Gastroesophageal sphincter (tissue), 4 donors: ENCODE measurements at regions not wholly inside any gene's neighbourhood (a gene's known extent, or its start where the extent isn't known, plus 50 kb on each side); places are given as distances from the start of the nearest gene placed in this dataset.

Experiments
- ATAC-seq: fragments of 150-250 bp; one replicate; pipeline ENCODE4 v1.9.1; 2016; ENCODE audit warnings: mild to moderate bottlenecking, moderate library complexity
- H3K27ac ChIP-seq, 4 donors: fragments of 200-600 bp; sonication (generic) in 3 of 4; 1 replicate in 3 of 4; 2 replicates in 1 of 4; pipeline ENCODE4 v1.5.1; 2016 to 2019
- H3K27me3 ChIP-seq: fragments of 200-600 bp; sonication (generic); one replicate; pipeline ENCODE4 v1.5.1; 2019
- H3K36me3 ChIP-seq, 2 donors: fragments of 200-600 bp; sonication (generic); one replicate each; pipeline ENCODE4 v1.5.1; 2019; ENCODE audit warnings: control low read depth in 1 of 2
- H3K4me1 ChIP-seq, 3 donors: fragments of 200-600 bp; sonication (generic); 1 replicate in 2 of 3; 2 replicates in 1 of 3; pipeline ENCODE4 v1.5.1; 2016 to 2019; ENCODE audit warnings: control low read depth in 2 of 3
- H3K4me3 ChIP-seq, 2 donors: fragments of 200-600 bp; sonication (generic); one replicate each; pipeline ENCODE4 v1.5.1; 2019; ENCODE audit warnings: mild to moderate bottlenecking in 1 of 2, moderate library complexity in 1 of 2
- H3K9me3 ChIP-seq, 3 donors: fragments of 200-600 bp; sonication (generic); one replicate each; pipeline ENCODE4 v1.5.1; 2017 to 2019; ENCODE audit warnings: control low read depth in 2 of 3
- CTCF ChIP-seq, 4 experiments: fragments of 200-600 bp in 2 of 4; fragments of 450-650 bp in 2 of 4; sonication (generic) in 1 of 4; IDR thresholded peaks; one replicate each; pipeline ENCODE4 v1.5.1; 2017 to 2019; ENCODE audit warnings: antibody characterized with exemption in 4 of 4, mild to moderate bottlenecking in 2 of 4, moderate library complexity in 2 of 4
- EP300 ChIP-seq: sonication (generic); formaldehyde crosslinking; IDR thresholded peaks from one replicate; pipeline ENCODE4 v1.6.1; 2017; ENCODE audit warnings: antibody characterized with exemption, mild to moderate bottlenecking
- POLR2A ChIP-seq, 2 donors: fragments of 450-650 bp; IDR thresholded peaks; one replicate each; pipeline ENCODE4 v1.6.1; 2017; ENCODE audit warnings: antibody characterized with exemption in 2 of 2, mild to moderate bottlenecking in 2 of 2, moderate library complexity in 1 of 2
- POLR2AphosphoS5 ChIP-seq: sonication (generic); formaldehyde crosslinking; IDR thresholded peaks from one replicate; pipeline ENCODE4 v1.6.1; 2017; ENCODE audit warnings: antibody characterized with exemption
- WGBS, 2 donors: methylation state at CpG; one replicate each; pipeline ENCODE4 v1.1.5; 2018; ENCODE audit warnings: low coverage in 1 of 2; 5-methylcytosine and 5-hydroxymethylcytosine counted together

GRCh38 chr12:77133566-77133965 is 68.2 kb upstream of the E2F7 start:
- Histone ChIP-seq H3K27ac (no peak overlapping the region), H3K27me3 (no peaks in the 10 kb centered on the region), H3K36me3 (no peaks in the 10 kb centered on the region), H3K4me3 (no peak overlapping the region), H3K4me1 (no peaks in the 10 kb centered on the region), H3K9me3 (no peaks in the 10 kb centered on the region)
- TF ChIP-seq POLR2A (IDR thresholded peaks at IDR 0.05) (no peak), EP300 (no peak), POLR2AphosphoS5 (no peak), CTCF (IDR thresholded peaks at IDR 0.05) (no peak)
- no peak for ATAC-seq
- 10 to 75% methylated on average over 1 to 3 of the region's 3 CpGs for WGBS, 2 donors

GRCh38 chr12:77131977-77132490 is 66.7 kb upstream of the E2F7 start:
- Histone ChIP-seq H3K4me3 (no peak overlapping the region), H3K27ac (no peak overlapping the region), H3K27me3 (no peaks in the 10 kb centered on the region), H3K9me3 (no peaks in the 10 kb centered on the region), H3K36me3 (no peaks in the 10 kb centered on the region), H3K4me1 (no peaks in the 10 kb centered on the region)
- TF ChIP-seq POLR2A (IDR thresholded peaks at IDR 0.05) (no peak), POLR2AphosphoS5 (no peak), EP300 (no peak), CTCF (IDR thresholded peaks at IDR 0.05) (no peak)
- 75 to 91% methylated on average over 2 of the region's 2 CpGs for whole genome bisulfite sequencing, 2 donors
- ATAC-seq = no peak

- no peak overlapping the region for H3K4me3 ChIP-seq
- H3K36me3 ChIP-seq = no peaks in the 10 kb centered on the region
- no peaks in the 10 kb centered on the region for H3K4me1 ChIP-seq
- WGBS, 2 donors = 49 to 62% methylated on average over 5 to 6 of the region's 6 CpGs
- no peak for ATAC-seq
- no peak overlapping the region for H3K27ac ChIP-seq
- H3K27me3 ChIP-seq = no peaks in the 10 kb centered on the region
- H3K9me3 ChIP-seq = no peaks in the 10 kb centered on the region
- TF ChIP-seq POLR2AphosphoS5 (no peak), EP300 (no peak), POLR2A (IDR thresholded peaks at IDR 0.05) (no peak), CTCF (IDR thresholded peaks at IDR 0.05) (no peak)
Measured at GRCh38 chr12:77130193-77130592, 64.8 kb upstream of the E2F7 start.

- TF ChIP-seq POLR2AphosphoS5 = no peak
- TF ChIP-seq POLR2A (IDR thresholded peaks at IDR 0.05) = no peak
- no peak for TF ChIP-seq EP300
- TF ChIP-seq CTCF (IDR thresholded peaks at IDR 0.05) = no peak
- Histone ChIP-seq H3K9me3 (no peaks in the 10 kb centered on the region), H3K4me3 (no peak overlapping the region), H3K27me3 (peaks cover 2% of the 10 kb centered on the region), H3K4me1 (no peaks in the 10 kb centered on the region), H3K36me3 (no peaks in the 10 kb centered on the region), H3K27ac (no peak overlapping the region)
- 49 to 75% methylated on average over 2 of the region's 2 CpGs for WGBS, 2 donors
- ATAC-seq = no peak
Measured at GRCh38 chr12:77124767-77125166, 59.4 kb upstream of the E2F7 start.

GRCh38 chr12:77122661-77123060 is 57.3 kb upstream of the E2F7 start:
- Histone ChIP-seq H3K36me3 (no peaks in the 10 kb centered on the region), H3K4me3 (no peak overlapping the region), H3K27ac (no peak overlapping the region), H3K9me3 (no peaks in the 10 kb centered on the region), H3K27me3 (peaks cover 2% of the 10 kb centered on the region), H3K4me1 (no peaks in the 10 kb centered on the region)
- no peak for ATAC-seq
- TF ChIP-seq CTCF (IDR thresholded peaks at IDR 0.05) = no peak
- no peak for TF ChIP-seq POLR2A (IDR thresholded peaks at IDR 0.05)
- no peak for TF ChIP-seq EP300
- no peak for TF ChIP-seq POLR2AphosphoS5
